HG03066 (cell line): ENCODE measurements at regions not wholly inside any gene's neighbourhood (a gene's known extent, or its start where the extent isn't known, plus 50 kb on each side); places are given as distances from the start of the nearest gene placed in this dataset.

Experiments
- ATAC-seq: cut with Tn5 transposase; IDR thresholded peaks from one replicate; pipeline ENCODE4 v1.9.1; 2021; ENCODE audit warnings: low read depth; ENCODE audit not compliant: unreplicated experiment

- ATAC-seq = no peak
Measured at GRCh38 chr6:40274058-40274457, 313.1 kb downstream of the LRFN2 start.

- ATAC-seq = no peak
Measured at GRCh38 chr6:40268614-40269013, 318.6 kb downstream of the LRFN2 start.

GRCh38 chr6:40268166-40268565, 319.0 kb downstream of the LRFN2 start:
- no peak for ATAC-seq

- ATAC-seq = no peak
Measured at GRCh38 chr6:40265615-40266014, 321.5 kb downstream of the LRFN2 start.

GRCh38 chr6:40263970-40264369, 323.2 kb downstream of the LRFN2 start:
- no peak for ATAC-seq

GRCh38 chr6:40262363-40262762, 324.8 kb downstream of the LRFN2 start:
- no peak for ATAC-seq

- ATAC-seq = no peak
Measured at GRCh38 chr6:40258531-40258930, 324.3 kb upstream of the MOCS1 start.

- ATAC-seq = no peak
Measured at GRCh38 chr6:40256831-40257230, 322.6 kb upstream of the MOCS1 start.

- no peak for ATAC-seq
Measured at GRCh38 chr6:40256224-40256623, 322.0 kb upstream of the MOCS1 start.

- no peak for ATAC-seq
Measured at GRCh38 chr6:40253420-40253819, 319.2 kb upstream of the MOCS1 start.

- ATAC-seq = no peak
Measured at GRCh38 chr6:40252531-40253258, 318.4 kb upstream of the MOCS1 start.

GRCh38 chr6:40251637-40252300, 317.5 kb upstream of the MOCS1 start:
- no peak for ATAC-seq

- ATAC-seq = no peak
Measured at GRCh38 chr6:40249935-40250334, 315.7 kb upstream of the MOCS1 start.

GRCh38 chr6:40247516-40248115, 313.4 kb upstream of the MOCS1 start:
- no peak for ATAC-seq

GRCh38 chr6:40244699-40245098, 310.4 kb upstream of the MOCS1 start:
- ATAC-seq = no peak

GRCh38 chr6:40232698-40233097, 298.4 kb upstream of the MOCS1 start:
- no peak for ATAC-seq

GRCh38 chr6:40227735-40228134, 293.5 kb upstream of the MOCS1 start:
- ATAC-seq = no peak

- no peak for ATAC-seq
Measured at GRCh38 chr6:40222354-40222753, 288.1 kb upstream of the MOCS1 start.

- ATAC-seq = no peak
Measured at GRCh38 chr6:40219799-40220198, 285.5 kb upstream of the MOCS1 start.

GRCh38 chr6:40210628-40211056, 276.4 kb upstream of the MOCS1 start:
- no peak for ATAC-seq

GRCh38 chr6:40205801-40206200, 271.5 kb upstream of the MOCS1 start:
- no peak for ATAC-seq

- no peak for ATAC-seq
Measured at GRCh38 chr6:40205004-40205403, 270.7 kb upstream of the MOCS1 start.
